GM23338 (cell line): ENCODE measurements at regions not wholly inside any gene's neighbourhood (a gene's known extent, or its start where the extent isn't known, plus 50 kb on each side); places are given as distances from the start of the nearest gene placed in this dataset.

Experiments used
- ATAC-seq: fragments of 200-7000 bp; cut with Tn5 transposase; 3 replicates; pipeline ENCODE4 v1.9.1; 2020
- DNase-seq: peaks from one replicate; pipeline ENCODE4 v3.0.0-alpha.2; 2015; ENCODE audit warnings: low spot score
- H2AFZ ChIP-seq: fragments of 200-600 bp; sonication (generic); 2 replicates; pipeline ENCODE4 v1.8.0; 2016; ENCODE audit warnings: antibody characterized with exemption, mild to moderate bottlenecking, moderate library complexity
- H3F3A ChIP-seq: fragments of 200-600 bp; sonication (generic); replicated peaks from 2 replicates; pipeline ENCODE4 v1.8.0; 2017; ENCODE audit warnings: antibody characterized with exemption, mixed run types, low read depth
- H3K27ac ChIP-seq: fragments of 200-600 bp; sonication (generic); 2 replicates; pipeline ENCODE4 v1.6.1; 2016; ENCODE audit warnings: low read depth
- H3K27me3 ChIP-seq: fragments of 200-600 bp; sonication (generic); 2 replicates; pipeline ENCODE4 v1.8.0; 2016; ENCODE audit warnings: mild to moderate bottlenecking, mixed run types, moderate library complexity; ENCODE audit not compliant: insufficient read depth
- H3K36me3 ChIP-seq: fragments of 200-600 bp; sonication (generic); 2 replicates; pipeline ENCODE4 v1.8.0; 2016; ENCODE audit warnings: mild to moderate bottlenecking; ENCODE audit not compliant: insufficient read depth
- H3K4me1 ChIP-seq: fragments of 200-600 bp; sonication (generic); 2 replicates; pipeline ENCODE4 v1.8.0; 2016; ENCODE audit warnings: mild to moderate bottlenecking, moderate library complexity; ENCODE audit not compliant: insufficient read depth
- H3K4me2 ChIP-seq: fragments of 200-600 bp; sonication (generic); 2 replicates; pipeline ENCODE4 v1.7.1; 2017; ENCODE audit warnings: mixed run types
- H3K4me3 ChIP-seq: fragments of 200-600 bp; sonication (generic); 2 replicates; pipeline ENCODE4 v1.6.1; 2016; ENCODE audit warnings: mixed run types
- H3K79me2 ChIP-seq: fragments of 200-600 bp; sonication (generic); replicated peaks from 2 replicates; pipeline ENCODE4 v1.8.0; 2017; ENCODE audit warnings: mild to moderate bottlenecking; ENCODE audit not compliant: insufficient read depth
- H3K9me2 ChIP-seq: fragments of 200-600 bp; sonication (generic); 2 replicates; pipeline ENCODE4 v1.8.0; 2017; ENCODE audit not compliant: insufficient read depth
- H4K20me1 ChIP-seq: fragments of 200-600 bp; sonication (generic); replicated peaks from 2 replicates; pipeline ENCODE4 v1.8.0; 2017; ENCODE audit warnings: mild to moderate bottlenecking; ENCODE audit not compliant: insufficient read depth
- H3K27ac Mint-ChIP-seq: 2 replicates; pipeline ENCODE4 v1.8.0; 2020; ENCODE audit warnings: inconsistent platforms, mild to moderate bottlenecking, moderate library complexity, mixed read lengths
- H3K27me3 Mint-ChIP-seq: 3 replicates; pipeline ENCODE4 v1.8.0; 2022; ENCODE audit warnings: low read depth, mild to moderate bottlenecking, moderate library complexity, mixed read lengths, inconsistent platforms; ENCODE audit not compliant: insufficient read depth, poor library complexity
- H3K36me3 Mint-ChIP-seq: 3 replicates; pipeline ENCODE4 v1.8.0; 2021; ENCODE audit warnings: low read depth, mild to moderate bottlenecking, inconsistent platforms, moderate library complexity, mixed read lengths
- H3K4me1 Mint-ChIP-seq: 3 replicates; pipeline ENCODE4 v1.8.0; 2020; ENCODE audit warnings: mild to moderate bottlenecking, inconsistent platforms, mixed read lengths
- H3K4me3 Mint-ChIP-seq: 3 replicates; pipeline ENCODE4 v1.8.0; 2021; ENCODE audit warnings: moderate library complexity, mild to moderate bottlenecking, inconsistent platforms, mixed read lengths
- H3K9me3 Mint-ChIP-seq: 3 replicates; pipeline ENCODE4 v1.8.0; 2020; ENCODE audit warnings: moderate library complexity, mild to moderate bottlenecking, inconsistent platforms, mixed read lengths
- NANOG ChIP-seq: IDR thresholded peaks from 2 replicates; pipeline ENCODE4 v1.6.1; 2016; ENCODE audit warnings: antibody characterized with exemption, borderline replicate concordance
- POLR2AphosphoS5 ChIP-seq: IDR thresholded peaks from 2 replicates; pipeline ENCODE4 v1.6.1; 2016; ENCODE audit warnings: antibody characterized with exemption, low read depth
- ZNF114 ChIP-seq: fragments of 250-450 bp; sonication (Bioruptor Pico); IDR thresholded peaks from 2 replicates; pipeline ENCODE4 v1.5.0; 2020; ENCODE audit warnings: mild to moderate bottlenecking, moderate library complexity
- ZNF331 ChIP-seq: fragments of 250-450 bp; sonication (Bioruptor Pico); IDR thresholded peaks from 2 replicates; pipeline ENCODE4 v1.5.0; 2020; ENCODE audit warnings: low read depth, mild to moderate bottlenecking, moderate library complexity
- TF ChIP-seq, protein P1 (sequence below): fragments of 250-450 bp; sonication (Bioruptor Pico); IDR thresholded peaks from 2 replicates; pipeline ENCODE4 v1.5.0; 2020; ENCODE audit warnings: mild to moderate bottlenecking, moderate library complexity
- TF ChIP-seq, protein P2 (sequence below): IDR thresholded peaks from 2 replicates; pipeline ENCODE4 v1.6.1; 2016; ENCODE audit warnings: antibody characterized with exemption

DNA sequence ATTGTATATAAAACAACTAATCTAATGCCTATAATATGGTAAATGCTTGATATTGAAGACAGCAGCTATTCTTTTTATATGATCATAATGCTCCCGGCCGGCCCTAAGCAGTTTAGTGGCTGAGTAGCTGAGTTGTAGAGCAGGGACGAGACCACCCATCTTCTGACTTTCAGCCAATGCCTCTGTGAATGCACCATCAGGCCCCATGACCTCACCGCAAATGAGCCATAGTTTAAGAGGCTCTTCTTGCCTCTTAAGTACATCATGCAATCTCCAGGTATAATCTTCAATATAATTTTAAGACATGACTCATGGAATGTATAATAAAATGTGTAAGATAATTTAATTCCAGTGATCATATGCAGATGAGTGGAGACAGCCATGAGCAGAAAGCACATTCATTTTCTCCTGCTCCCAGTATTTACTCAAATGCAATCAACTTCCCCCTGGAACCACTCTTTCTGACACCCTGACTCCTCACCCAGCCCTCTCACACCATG is 78.9 kb upstream of the SNX9 start:
- H3K27me3 Mint-ChIP-seq: peaks cover 6% of the 10 kb centered on the region
- peaks cover 24% of the 10 kb centered on the region for H3K9me3 Mint-ChIP-seq
- H3K36me3 ChIP-seq: no peaks in the 10 kb centered on the region
- no peak overlapping the region for H3K4me3 ChIP-seq
- no peak overlapping the region for H3K4me2 ChIP-seq
- peaks cover 24% of the 10 kb centered on the region for H3K36me3 Mint-ChIP-seq
- no peak overlapping the region for H3K27ac Mint-ChIP-seq
- TF ChIP-seq POLR2AphosphoS5 (no peak), ZNF114 (no peak), NANOG (no peak)
- TF ChIP-seq, protein P1, sequence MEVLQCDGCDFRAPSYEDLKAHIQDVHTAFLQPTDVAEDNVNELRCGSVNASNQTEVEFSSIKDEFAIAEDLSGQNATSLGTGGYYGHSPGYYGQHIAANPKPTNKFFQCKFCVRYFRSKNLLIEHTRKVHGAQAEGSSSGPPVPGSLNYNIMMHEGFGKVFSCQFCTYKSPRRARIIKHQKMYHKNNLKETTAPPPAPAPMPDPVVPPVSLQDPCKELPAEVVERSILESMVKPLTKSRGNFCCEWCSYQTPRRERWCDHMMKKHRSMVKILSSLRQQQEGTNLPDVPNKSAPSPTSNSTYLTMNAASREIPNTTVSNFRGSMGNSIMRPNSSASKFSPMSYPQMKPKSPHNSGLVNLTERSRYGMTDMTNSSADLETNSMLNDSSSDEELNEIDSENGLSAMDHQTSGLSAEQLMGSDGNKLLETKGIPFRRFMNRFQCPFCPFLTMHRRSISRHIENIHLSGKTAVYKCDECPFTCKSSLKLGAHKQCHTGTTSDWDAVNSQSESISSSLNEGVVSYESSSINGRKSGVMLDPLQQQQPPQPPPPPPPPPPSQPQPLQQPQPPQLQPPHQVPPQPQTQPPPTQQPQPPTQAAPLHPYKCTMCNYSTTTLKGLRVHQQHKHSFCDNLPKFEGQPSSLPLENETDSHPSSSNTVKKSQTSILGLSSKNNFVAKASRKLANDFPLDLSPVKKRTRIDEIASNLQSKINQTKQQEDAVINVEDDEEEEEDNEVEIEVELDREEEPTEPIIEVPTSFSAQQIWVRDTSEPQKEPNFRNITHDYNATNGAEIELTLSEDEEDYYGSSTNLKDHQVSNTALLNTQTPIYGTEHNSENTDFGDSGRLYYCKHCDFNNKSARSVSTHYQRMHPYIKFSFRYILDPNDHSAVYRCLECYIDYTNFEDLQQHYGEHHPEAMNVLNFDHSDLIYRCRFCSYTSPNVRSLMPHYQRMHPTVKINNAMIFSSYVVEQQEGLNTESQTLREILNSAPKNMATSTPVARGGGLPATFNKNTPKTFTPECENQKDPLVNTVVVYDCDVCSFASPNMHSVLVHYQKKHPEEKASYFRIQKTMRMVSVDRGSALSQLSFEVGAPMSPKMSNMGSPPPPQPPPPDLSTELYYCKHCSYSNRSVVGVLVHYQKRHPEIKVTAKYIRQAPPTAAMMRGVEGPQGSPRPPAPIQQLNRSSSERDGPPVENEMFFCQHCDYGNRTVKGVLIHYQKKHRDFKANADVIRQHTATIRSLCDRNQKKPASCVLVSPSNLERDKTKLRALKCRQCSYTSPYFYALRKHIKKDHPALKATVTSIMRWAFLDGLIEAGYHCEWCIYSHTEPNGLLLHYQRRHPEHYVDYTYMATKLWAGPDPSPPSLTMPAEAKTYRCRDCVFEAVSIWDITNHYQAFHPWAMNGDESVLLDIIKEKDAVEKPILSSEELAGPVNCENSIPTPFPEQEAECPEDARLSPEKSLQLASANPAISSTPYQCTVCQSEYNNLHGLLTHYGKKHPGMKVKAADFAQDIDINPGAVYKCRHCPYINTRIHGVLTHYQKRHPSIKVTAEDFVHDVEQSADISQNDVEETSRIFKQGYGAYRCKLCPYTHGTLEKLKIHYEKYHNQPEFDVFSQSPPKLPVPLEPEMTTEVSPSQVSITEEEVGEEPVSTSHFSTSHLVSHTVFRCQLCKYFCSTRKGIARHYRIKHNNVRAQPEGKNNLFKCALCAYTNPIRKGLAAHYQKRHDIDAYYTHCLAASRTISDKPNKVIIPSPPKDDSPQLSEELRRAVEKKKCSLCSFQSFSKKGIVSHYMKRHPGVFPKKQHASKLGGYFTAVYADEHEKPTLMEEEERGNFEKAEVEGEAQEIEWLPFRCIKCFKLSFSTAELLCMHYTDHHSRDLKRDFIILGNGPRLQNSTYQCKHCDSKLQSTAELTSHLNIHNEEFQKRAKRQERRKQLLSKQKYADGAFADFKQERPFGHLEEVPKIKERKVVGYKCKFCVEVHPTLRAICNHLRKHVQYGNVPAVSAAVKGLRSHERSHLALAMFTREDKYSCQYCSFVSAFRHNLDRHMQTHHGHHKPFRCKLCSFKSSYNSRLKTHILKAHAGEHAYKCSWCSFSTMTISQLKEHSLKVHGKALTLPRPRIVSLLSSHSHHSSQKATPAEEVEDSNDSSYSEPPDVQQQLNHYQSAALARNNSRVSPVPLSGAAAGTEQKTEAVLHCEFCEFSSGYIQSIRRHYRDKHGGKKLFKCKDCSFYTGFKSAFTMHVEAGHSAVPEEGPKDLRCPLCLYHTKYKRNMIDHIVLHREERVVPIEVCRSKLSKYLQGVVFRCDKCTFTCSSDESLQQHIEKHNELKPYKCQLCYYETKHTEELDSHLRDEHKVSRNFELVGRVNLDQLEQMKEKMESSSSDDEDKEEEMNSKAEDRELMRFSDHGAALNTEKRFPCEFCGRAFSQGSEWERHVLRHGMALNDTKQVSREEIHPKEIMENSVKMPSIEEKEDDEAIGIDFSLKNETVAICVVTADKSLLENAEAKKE (CRISPR knock-in tag): no peak
- H3K9me2 ChIP-seq: no peaks in the 10 kb centered on the region
- H3K79me2 ChIP-seq: no peaks in the 10 kb centered on the region
- H3K27me3 ChIP-seq: no peaks in the 10 kb centered on the region
- peaks cover 15% of the 10 kb centered on the region for H3K4me1 Mint-ChIP-seq
- no peak overlapping the region for H2AFZ ChIP-seq
- H3K27ac ChIP-seq: no peak overlapping the region
- H3K4me1 ChIP-seq: peaks cover 10% of the 10 kb centered on the region
- DNase-seq (no peak), ATAC-seq (no peak)
- no peaks in the 10 kb centered on the region; the same call in 1 of the 2 replicates for H3F3A ChIP-seq
- no peak overlapping the region for H3K4me3 Mint-ChIP-seq
- H4K20me1 ChIP-seq: no peaks in the 10 kb centered on the region

DNA sequence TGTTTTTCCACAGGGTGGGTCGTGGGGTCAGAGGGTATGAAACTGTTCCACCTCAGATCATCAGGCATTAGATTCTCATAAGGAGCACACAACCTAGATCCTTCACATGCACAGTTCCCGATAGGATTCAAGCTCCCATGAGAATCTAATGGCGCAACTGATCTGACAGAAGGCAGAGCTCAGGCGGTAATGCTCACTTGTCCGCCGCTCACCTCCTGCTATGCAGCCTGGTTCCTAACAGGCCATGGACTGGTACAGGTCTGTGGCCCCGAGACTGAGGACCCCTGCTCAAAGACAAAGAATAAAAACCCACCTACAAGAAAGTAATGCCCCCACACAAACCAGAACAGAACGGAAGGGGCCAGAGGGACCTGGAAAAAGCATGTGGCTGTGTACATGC is 76.1 kb upstream of the SNX9 start:
- TF ChIP-seq POLR2AphosphoS5 (no peak), ZNF331 (CRISPR knock-in tag) (no peak)
- TF ChIP-seq, protein P2, sequence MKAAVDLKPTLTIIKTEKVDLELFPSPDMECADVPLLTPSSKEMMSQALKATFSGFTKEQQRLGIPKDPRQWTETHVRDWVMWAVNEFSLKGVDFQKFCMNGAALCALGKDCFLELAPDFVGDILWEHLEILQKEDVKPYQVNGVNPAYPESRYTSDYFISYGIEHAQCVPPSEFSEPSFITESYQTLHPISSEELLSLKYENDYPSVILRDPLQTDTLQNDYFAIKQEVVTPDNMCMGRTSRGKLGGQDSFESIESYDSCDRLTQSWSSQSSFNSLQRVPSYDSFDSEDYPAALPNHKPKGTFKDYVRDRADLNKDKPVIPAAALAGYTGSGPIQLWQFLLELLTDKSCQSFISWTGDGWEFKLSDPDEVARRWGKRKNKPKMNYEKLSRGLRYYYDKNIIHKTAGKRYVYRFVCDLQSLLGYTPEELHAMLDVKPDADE: no peak
- Histone ChIP-seq H3K4me1 (peaks cover 4% of the 10 kb centered on the region), H3K27me3 (no peaks in the 10 kb centered on the region), H3K9me2 (no peaks in the 10 kb centered on the region), H4K20me1 (no peaks in the 10 kb centered on the region), H3K79me2 (no peaks in the 10 kb centered on the region), H2AFZ (peak overlapping the region; percentile 66; the same call in 1 of the 2 replicates), H3K36me3 (peaks cover 6% of the 10 kb centered on the region; the same call in 1 of the 2 replicates), H3K4me2 (no peak overlapping the region), H3K4me3 (no peak overlapping the region), H3F3A (no peaks in the 10 kb centered on the region; the same call in 1 of the 2 replicates), H3K27ac (no peak overlapping the region)
- peaks cover 7% of the 10 kb centered on the region for H3K27me3 Mint-ChIP-seq
- H3K27ac Mint-ChIP-seq: no peak overlapping the region
- no peak overlapping the region for H3K4me3 Mint-ChIP-seq
- H3K4me1 Mint-ChIP-seq: peaks cover 15% of the 10 kb centered on the region
- peaks cover 18% of the 10 kb centered on the region for H3K36me3 Mint-ChIP-seq
- no peak for ATAC-seq
- no peak for DNase-seq
- H3K9me3 Mint-ChIP-seq: peaks cover 17% of the 10 kb centered on the region
